ENCODE measurements at regions not wholly inside any gene's neighbourhood (a gene's known extent, or its start where the extent isn't known, plus 50 kb on each side); places are given as distances from the start of the nearest gene placed in this dataset.
"Not testable (repeated sequence)": the region's sequence is repeated elsewhere in the genome, so short reads cannot be mapped to it uniquely, and the experiment has no call there.

DNA sequence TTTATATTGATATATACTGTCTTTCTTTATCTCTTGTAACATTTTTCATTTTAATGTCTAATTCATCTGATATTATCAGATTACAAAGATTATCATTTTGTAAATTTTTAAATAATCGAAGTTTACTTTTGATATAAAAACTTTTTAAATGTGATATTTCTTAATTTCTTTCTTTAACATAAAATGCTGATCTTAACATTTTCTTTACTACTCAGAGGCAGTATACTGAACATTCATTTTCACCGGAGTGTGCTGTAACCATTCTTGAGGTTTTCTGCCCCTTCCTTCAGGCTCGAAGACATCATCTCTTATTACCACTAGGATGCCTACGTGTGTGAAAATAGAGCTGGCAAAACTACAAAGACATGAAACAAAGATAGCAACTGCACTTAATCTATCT is 186.9 kb downstream of the DIO2 start:
- TF ChIP-seq, protein P1, sequence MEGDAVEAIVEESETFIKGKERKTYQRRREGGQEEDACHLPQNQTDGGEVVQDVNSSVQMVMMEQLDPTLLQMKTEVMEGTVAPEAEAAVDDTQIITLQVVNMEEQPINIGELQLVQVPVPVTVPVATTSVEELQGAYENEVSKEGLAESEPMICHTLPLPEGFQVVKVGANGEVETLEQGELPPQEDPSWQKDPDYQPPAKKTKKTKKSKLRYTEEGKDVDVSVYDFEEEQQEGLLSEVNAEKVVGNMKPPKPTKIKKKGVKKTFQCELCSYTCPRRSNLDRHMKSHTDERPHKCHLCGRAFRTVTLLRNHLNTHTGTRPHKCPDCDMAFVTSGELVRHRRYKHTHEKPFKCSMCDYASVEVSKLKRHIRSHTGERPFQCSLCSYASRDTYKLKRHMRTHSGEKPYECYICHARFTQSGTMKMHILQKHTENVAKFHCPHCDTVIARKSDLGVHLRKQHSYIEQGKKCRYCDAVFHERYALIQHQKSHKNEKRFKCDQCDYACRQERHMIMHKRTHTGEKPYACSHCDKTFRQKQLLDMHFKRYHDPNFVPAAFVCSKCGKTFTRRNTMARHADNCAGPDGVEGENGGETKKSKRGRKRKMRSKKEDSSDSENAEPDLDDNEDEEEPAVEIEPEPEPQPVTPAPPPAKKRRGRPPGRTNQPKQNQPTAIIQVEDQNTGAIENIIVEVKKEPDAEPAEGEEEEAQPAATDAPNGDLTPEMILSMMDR (IDR thresholded peaks at IDR 0.05): no peak
- ChIA-PET CTCF (no interaction called here), POLR2A (no interaction called here)
- ATAC-seq: no peak
- Mint-ChIP-seq H3K27me3 (no peaks in the 10 kb centered on the region), H3K4me3 (no peak overlapping the region), H3K4me1 (ENCODE audit: low read depth) (no peaks in the 10 kb centered on the region), H3K9me3 (peaks cover 5% of the 10 kb centered on the region), H3K27ac (no peak overlapping the region), H3K36me3 (ENCODE audit: low read depth) (no peaks in the 10 kb centered on the region)
- intact Hi-C loops (cut with micrococcal nuclease): no loop called here
- DNase-seq: no peak

GRCh38 chr14:80018476-80018875 is 192.8 kb downstream of the DIO2 start:
- CTCF ChIA-PET; H3K4me3 Mint-ChIP-seq; H3K36me3 Mint-ChIP-seq (ENCODE audit: low read depth); POLR2A ChIA-PET; H3K27ac Mint-ChIP-seq; ATAC-seq; intact Hi-C loops (cut with micrococcal nuclease); DNase-seq; H3K4me1 Mint-ChIP-seq (ENCODE audit: low read depth); H3K27me3 Mint-ChIP-seq: not testable (repeated sequence)
- peaks cover 13% of the 10 kb centered on the region for H3K9me3 Mint-ChIP-seq

- CTCF ChIA-PET: no interaction called here
- DNase-seq: no peak
- Mint-ChIP-seq H3K9me3 (peaks cover 10% of the 10 kb centered on the region), H3K4me1 (ENCODE audit: low read depth) (no peaks in the 10 kb centered on the region), H3K4me3 (no peak overlapping the region), H3K27ac (no peak overlapping the region), H3K36me3 (ENCODE audit: low read depth) (no peaks in the 10 kb centered on the region), H3K27me3 (no peaks in the 10 kb centered on the region)
- POLR2A ChIA-PET: no interaction called here
- no peak for ATAC-seq
- intact Hi-C loops (cut with micrococcal nuclease): no loop called here
- TF ChIP-seq, protein P1 (IDR thresholded peaks at IDR 0.05): no peak
Measured at GRCh38 chr14:80017795-80018194, 193.5 kb downstream of the DIO2 start.

DNA sequence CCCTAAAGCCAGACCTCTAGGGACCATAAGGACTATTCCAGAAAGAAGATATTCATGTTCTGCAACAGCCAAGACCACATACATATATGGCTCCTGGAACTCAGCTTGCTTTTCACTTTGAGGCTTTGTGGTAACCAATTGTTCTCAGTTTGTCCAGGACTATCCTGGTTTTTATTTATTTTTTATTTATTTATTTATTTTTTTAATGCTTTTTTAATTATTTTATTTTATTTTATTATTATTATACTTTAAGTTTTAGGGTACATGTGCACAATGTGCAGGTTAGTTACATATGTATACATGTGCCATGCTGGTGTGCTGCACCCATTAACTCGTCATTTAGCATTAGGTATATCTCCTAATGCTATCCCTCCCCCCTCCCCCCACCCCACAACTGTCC is 201.1 kb downstream of the DIO2 start:
- not testable (repeated sequence) for H3K27ac Mint-ChIP-seq, H3K4me3 Mint-ChIP-seq

DNA sequence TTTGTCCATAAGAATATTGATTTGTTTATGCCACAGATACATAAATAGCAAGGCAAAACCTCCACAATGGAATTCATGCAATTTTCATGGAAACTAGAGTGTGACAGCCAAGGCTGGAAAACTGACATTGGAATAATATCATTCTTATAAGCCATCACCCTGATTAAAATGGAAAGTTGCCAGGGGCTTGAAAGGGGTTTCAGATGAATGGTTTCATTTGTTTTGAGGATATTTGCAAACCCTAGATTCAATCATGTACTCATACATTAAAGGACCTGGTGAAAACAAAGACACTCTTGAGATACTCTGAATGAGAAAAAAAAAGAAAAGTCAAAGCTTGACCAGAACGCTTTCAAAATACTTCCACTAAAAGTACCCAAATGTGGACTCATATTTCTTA is 205.7 kb downstream of the DIO2 start:
- H3K4me1 Mint-ChIP-seq (ENCODE audit: low read depth): no peaks in the 10 kb centered on the region
- H3K36me3 Mint-ChIP-seq (ENCODE audit: low read depth): no peaks in the 10 kb centered on the region
- CTCF ChIA-PET: no interaction called here

More for the DNA sequence above, 201.1 kb downstream of the DIO2 start:
- peaks cover 14% of the 10 kb centered on the region for H3K9me3 Mint-ChIP-seq
- ATAC-seq; H3K27me3 Mint-ChIP-seq; H3K4me1 Mint-ChIP-seq (ENCODE audit: low read depth); DNase-seq; H3K36me3 Mint-ChIP-seq (ENCODE audit: low read depth); CTCF ChIA-PET; intact Hi-C loops (cut with micrococcal nuclease); POLR2A ChIA-PET: not testable (repeated sequence)

DNA sequence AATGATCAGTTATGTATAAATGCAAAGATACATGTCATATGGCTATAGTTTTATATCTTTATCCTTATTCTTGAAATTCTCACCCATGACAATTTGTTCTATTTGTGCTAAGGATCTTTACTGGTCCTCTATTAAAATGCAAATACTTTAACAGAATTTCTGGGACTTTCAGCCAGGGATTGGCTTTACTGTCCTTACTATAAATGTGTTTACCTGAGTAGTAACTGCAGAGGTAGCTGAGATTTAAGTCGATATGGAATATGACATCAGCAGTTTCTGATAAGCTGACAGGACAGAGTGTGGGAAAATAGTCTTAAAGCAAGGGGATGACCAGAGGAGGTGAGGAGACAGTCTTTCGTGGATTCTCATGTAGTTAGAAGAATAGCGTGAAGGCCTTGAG is 206.4 kb downstream of the DIO2 start:
- intact Hi-C loops (cut with micrococcal nuclease): no loop called here
- ATAC-seq (no peak), DNase-seq (no peak)
- no peak overlapping the region for H3K27ac Mint-ChIP-seq
- no peaks in the 10 kb centered on the region for H3K36me3 Mint-ChIP-seq (ENCODE audit: low read depth)
- no peak overlapping the region for H3K4me3 Mint-ChIP-seq
- TF ChIP-seq, protein P1 (IDR thresholded peaks at IDR 0.05): no peak
- POLR2A ChIA-PET: no interaction called here
- H3K9me3 Mint-ChIP-seq: peaks cover 1% of the 10 kb centered on the region
- no peaks in the 10 kb centered on the region for H3K4me1 Mint-ChIP-seq (ENCODE audit: low read depth)
- H3K27me3 Mint-ChIP-seq: no peaks in the 10 kb centered on the region
- CTCF ChIA-PET: no interaction called here

More for the DNA sequence above, 205.7 kb downstream of the DIO2 start:
- Mint-ChIP-seq H3K4me3 (no peak overlapping the region), H3K27ac (no peak overlapping the region), H3K9me3 (peaks cover 1% of the 10 kb centered on the region), H3K27me3 (no peaks in the 10 kb centered on the region)
- ATAC-seq (no peak), DNase-seq (no peak)
- POLR2A ChIA-PET: no interaction called here
- intact Hi-C loops (cut with micrococcal nuclease): no loop called here
- TF ChIP-seq, protein P1 (IDR thresholded peaks at IDR 0.05): no peak

All from activated CD8-positive, alpha-beta T cell treated with anti-CD3 and anti-CD28 coated beads for 36 hours (primary cell).